ENCODE measurements at regions not wholly inside any gene's neighbourhood (a gene's known extent, or its start where the extent isn't known, plus 50 kb on each side); places are given as distances from the start of the nearest gene placed in this dataset.

DNA sequence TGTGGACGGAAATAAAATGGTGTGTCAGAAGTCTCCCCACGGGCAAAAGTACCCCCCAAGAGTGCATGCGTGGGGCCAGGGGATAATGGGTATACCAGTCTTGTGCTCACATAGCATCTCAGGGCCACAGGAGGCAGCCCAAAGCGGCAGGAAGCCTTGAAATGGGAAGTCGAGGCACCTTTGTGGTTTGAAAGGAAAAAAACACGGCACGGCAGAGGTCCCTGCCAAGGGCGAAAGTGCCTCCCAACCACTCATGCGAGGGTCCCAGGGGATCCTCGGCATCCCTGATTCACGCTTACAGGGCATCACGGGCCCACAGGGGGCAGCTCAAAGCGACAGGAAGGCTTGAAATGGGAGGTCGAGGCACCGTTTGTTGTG is 583.2 kb downstream of the ALG10 start:
- Histone ChIP-seq H4K91ac (ENCODE audit: low read length) (no peak overlapping the region), H3K9me3 (ENCODE audit: control insufficient read depth, low read length) (peaks cover 7% of the 10 kb centered on the region), H3K18ac (ENCODE audit: low read depth in 1 of 2, low read length in 2 of 2) (no peak overlapping the region), H3K79me1 (replicated peaks; ENCODE audit: low read length, poor library complexity, severe bottlenecking) (no peaks in the 10 kb centered on the region), H2AK5ac (ENCODE audit: low read length, severe bottlenecking) (no peak overlapping the region), H2BK5ac (ENCODE audit: low read depth, low read length, poor library complexity, severe bottlenecking) (no peak overlapping the region), H3K23ac (ENCODE audit: low read length in 2 of 2) (no peak overlapping the region), H3K27ac (ENCODE audit: low read length, poor library complexity, severe bottlenecking) (no peak overlapping the region), H3K4ac (ENCODE audit: low read depth in 1 of 2, low read length in 2 of 2) (no peak overlapping the region), H2BK120ac (ENCODE audit: low read depth, low read length) (no peak overlapping the region), H3K9ac (ENCODE audit: low read length) (no peak overlapping the region), H2BK12ac (ENCODE audit: low read length in 2 of 2) (no peak overlapping the region), H3K36me3 (ENCODE audit: control insufficient read depth in 1 of 2, insufficient read depth in 2 of 2, low read depth in 1 of 2, low read length in 2 of 2) (no peaks in the 10 kb centered on the region), H3K4me2 (ENCODE audit: low read length, poor library complexity, severe bottlenecking) (no peak overlapping the region), H2AFZ (ENCODE audit: low read depth, low read length) (no peak overlapping the region), H2BK15ac (ENCODE audit: low read depth, poor library complexity, severe bottlenecking) (no peak overlapping the region), H3K4me1 (ENCODE audit: control insufficient read depth, insufficient read depth, low read depth, low read length) (no peaks in the 10 kb centered on the region), H4K8ac (ENCODE audit: low read length) (no peak overlapping the region), H3K14ac (ENCODE audit: low read length in 2 of 2) (no peak overlapping the region), H3K27me3 (ENCODE audit: control insufficient read depth in 1 of 2, insufficient read depth in 1 of 2, low read length in 2 of 2) (no peaks in the 10 kb centered on the region), H3K4me3 (ENCODE audit: insufficient read depth in 1 of 2, low read depth in 1 of 2, low read length in 2 of 2) (no peak overlapping the region)
- 69% methylated on average over 15 of the region's 15 CpGs for WGBS
- DNase-seq, result no peak

DNA sequence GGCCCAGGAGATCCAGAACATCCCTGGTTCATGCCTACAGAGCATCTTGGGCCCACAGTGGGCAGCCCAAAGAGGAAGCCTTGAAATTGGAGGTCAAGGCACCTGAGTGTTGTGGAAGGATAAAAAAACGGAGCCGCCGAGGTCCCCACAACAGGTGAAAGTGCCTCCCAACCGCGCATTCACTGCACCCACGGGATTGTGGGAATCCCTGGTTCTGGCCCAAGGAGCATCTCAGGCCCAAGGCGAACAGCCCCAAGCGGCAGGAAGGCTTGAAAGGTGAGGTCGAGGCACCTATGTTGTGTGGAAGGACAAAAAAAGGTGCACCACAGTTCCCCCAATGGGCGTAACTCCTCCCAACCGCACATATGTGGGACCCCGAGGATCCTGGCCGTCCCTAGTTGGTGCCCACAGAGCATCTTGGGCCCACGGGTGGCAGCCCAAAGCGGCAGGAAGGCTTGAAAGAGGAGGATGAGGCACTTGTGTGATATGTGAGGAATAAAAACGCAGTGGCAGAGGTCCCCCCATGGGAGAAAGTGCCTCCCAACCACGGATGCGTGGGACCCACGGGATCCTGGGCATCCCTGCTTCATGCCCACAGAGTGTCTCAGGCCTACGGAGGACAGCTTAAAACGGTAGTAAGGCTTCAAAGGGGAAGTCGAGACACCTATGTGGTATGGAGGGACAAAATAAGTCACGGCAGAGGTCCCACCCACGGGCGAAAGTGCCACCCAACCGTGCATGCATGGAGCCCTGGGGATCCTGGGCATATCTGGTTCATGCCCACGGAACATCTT is 583.9 kb downstream of the ALG10 start:
- Histone ChIP-seq H3K4me3 (ENCODE audit: insufficient read depth in 1 of 2, low read depth in 1 of 2, low read length in 2 of 2) (no peak overlapping the region), H3K18ac (ENCODE audit: low read depth in 1 of 2, low read length in 2 of 2) (no peak overlapping the region), H3K79me1 (replicated peaks; ENCODE audit: low read length, poor library complexity, severe bottlenecking) (no peaks in the 10 kb centered on the region), H2BK5ac (ENCODE audit: low read depth, low read length, poor library complexity, severe bottlenecking) (no peak overlapping the region), H2BK15ac (ENCODE audit: low read depth, poor library complexity, severe bottlenecking) (no peak overlapping the region), H3K27ac (ENCODE audit: low read length, poor library complexity, severe bottlenecking) (no peak overlapping the region), H3K9ac (ENCODE audit: low read length) (no peak overlapping the region), H3K36me3 (ENCODE audit: control insufficient read depth in 1 of 2, insufficient read depth in 2 of 2, low read depth in 1 of 2, low read length in 2 of 2) (no peaks in the 10 kb centered on the region), H4K91ac (ENCODE audit: low read length) (no peak overlapping the region), H3K14ac (ENCODE audit: low read length in 2 of 2) (no peak overlapping the region), H2BK12ac (ENCODE audit: low read length in 2 of 2) (no peak overlapping the region), H3K4me1 (ENCODE audit: control insufficient read depth, insufficient read depth, low read depth, low read length) (no peaks in the 10 kb centered on the region), H3K23ac (ENCODE audit: low read length in 2 of 2) (no peak overlapping the region), H3K9me3 (ENCODE audit: control insufficient read depth, low read length) (peaks cover 7% of the 10 kb centered on the region), H3K4me2 (ENCODE audit: low read length, poor library complexity, severe bottlenecking) (no peak overlapping the region), H3K4ac (ENCODE audit: low read depth in 1 of 2, low read length in 2 of 2) (no peak overlapping the region), H2AK5ac (ENCODE audit: low read length, severe bottlenecking) (no peak overlapping the region), H3K27me3 (ENCODE audit: control insufficient read depth in 1 of 2, insufficient read depth in 1 of 2, low read length in 2 of 2) (no peaks in the 10 kb centered on the region), H4K8ac (ENCODE audit: low read length) (no peak overlapping the region), H2BK120ac (ENCODE audit: low read depth, low read length) (no peak overlapping the region), H2AFZ (ENCODE audit: low read depth, low read length) (no peak overlapping the region)
- DNase-seq, result no peak
- 64% methylated on average over 27 of the region's 27 CpGs for WGBS

DNA sequence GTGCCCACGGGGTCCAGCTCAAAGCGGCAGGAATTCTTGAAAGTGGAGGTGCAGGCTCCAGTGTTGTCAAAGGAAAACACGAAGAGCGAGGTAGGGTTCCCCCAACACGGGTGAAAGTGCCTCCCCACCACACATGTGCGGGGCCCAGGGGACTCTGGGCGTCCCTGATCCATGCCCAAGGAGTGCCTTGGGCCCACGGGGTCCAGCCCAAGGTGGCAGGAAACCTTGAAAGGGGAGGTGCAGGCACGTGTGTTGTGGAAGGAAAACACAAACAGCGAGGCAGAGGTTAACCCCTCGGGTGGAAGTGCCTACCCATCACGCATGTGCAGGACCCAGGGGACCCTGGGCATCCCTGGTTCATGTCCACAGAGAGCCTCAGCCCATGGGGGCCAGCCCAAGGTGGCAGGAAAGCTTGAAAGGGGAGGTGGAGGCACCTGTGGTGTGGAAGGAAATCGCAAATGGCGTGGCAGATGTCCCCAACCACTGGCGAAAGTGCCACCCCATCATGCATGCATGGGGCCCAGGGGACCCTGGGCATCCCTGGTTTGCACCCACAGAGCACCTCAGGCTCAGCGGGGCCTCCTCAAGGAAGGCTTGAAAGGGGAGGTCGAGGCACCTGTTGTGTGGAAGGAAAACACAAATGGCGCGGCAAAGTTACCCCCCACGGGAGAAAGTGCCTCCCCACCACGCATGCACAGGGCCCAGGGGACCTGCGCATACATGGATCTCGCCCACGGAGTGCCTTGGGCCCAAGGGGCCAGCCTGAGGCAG is 584.6 kb downstream of the ALG10 start:
- 60% methylated on average over 24 of the region's 24 CpGs for WGBS
- Histone ChIP-seq H3K4me3 (ENCODE audit: insufficient read depth in 1 of 2, low read depth in 1 of 2, low read length in 2 of 2) (no peak overlapping the region), H3K36me3 (ENCODE audit: control insufficient read depth in 1 of 2, insufficient read depth in 2 of 2, low read depth in 1 of 2, low read length in 2 of 2) (no peaks in the 10 kb centered on the region), H3K4me1 (ENCODE audit: control insufficient read depth, insufficient read depth, low read depth, low read length) (no peaks in the 10 kb centered on the region), H3K4me2 (ENCODE audit: low read length, poor library complexity, severe bottlenecking) (no peak overlapping the region), H4K91ac (ENCODE audit: low read length) (peak overlapping the region; percentile 27), H3K4ac (ENCODE audit: low read depth in 1 of 2, low read length in 2 of 2) (no peak overlapping the region), H2AFZ (ENCODE audit: low read depth, low read length) (no peak overlapping the region), H2BK15ac (ENCODE audit: low read depth, poor library complexity, severe bottlenecking) (no peak overlapping the region), H2BK5ac (ENCODE audit: low read depth, low read length, poor library complexity, severe bottlenecking) (no peak overlapping the region), H3K79me1 (replicated peaks; ENCODE audit: low read length, poor library complexity, severe bottlenecking) (no peaks in the 10 kb centered on the region), H3K18ac (ENCODE audit: low read depth in 1 of 2, low read length in 2 of 2) (no peak overlapping the region), H3K27ac (ENCODE audit: low read length, poor library complexity, severe bottlenecking) (no peak overlapping the region), H2BK120ac (ENCODE audit: low read depth, low read length) (no peak overlapping the region), H4K8ac (ENCODE audit: low read length) (no peak overlapping the region), H3K14ac (ENCODE audit: low read length in 2 of 2) (no peak overlapping the region), H3K23ac (ENCODE audit: low read length in 2 of 2) (no peak overlapping the region), H3K9ac (ENCODE audit: low read length) (no peak overlapping the region), H3K9me3 (ENCODE audit: control insufficient read depth, low read length) (peaks cover 7% of the 10 kb centered on the region), H2AK5ac (ENCODE audit: low read length, severe bottlenecking) (no peak overlapping the region), H3K27me3 (ENCODE audit: control insufficient read depth in 1 of 2, insufficient read depth in 1 of 2, low read length in 2 of 2) (no peaks in the 10 kb centered on the region), H2BK12ac (ENCODE audit: low read length in 2 of 2) (no peak overlapping the region)
- DNase-seq, result no peak

DNA sequence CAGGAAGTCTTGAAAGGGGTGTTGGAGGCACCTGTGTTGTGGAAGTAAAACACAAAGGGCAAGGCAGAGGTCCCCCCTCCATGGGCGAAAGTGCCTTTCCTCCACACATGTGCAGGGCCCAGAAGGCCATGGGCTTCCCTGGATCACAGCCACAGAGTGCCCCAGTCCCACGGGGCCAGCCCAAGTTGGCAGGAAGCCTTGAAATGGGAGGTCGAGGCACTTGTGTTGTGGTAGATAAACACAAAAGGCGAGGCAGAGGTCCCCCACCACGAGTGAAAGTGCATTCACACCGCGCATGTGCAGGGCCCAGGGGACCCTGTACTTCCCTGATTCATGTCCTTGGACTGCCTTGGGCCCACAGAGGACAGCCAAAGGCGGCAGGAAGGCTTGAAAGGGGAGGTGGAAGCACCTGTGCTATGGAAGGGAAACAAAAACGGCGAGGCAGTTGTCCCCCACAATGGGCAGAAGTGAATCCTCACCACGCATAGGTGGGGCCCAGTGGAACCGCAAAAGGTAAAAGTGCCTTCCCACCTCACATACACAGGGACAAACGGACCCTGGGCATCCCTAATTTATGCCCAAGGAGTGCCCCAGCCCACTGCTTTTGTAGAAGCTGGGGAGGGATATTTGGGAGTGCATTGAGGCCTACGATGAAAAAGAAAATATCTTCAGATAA is 585.4 kb downstream of the ALG10 start:
- WGBS, result 58% methylated on average over 10 of the region's 14 CpGs
- no peak overlapping the region for H3K14ac ChIP-seq (ENCODE audit: low read length in 2 of 2)
- no peaks in the 10 kb centered on the region for H3K36me3 ChIP-seq (ENCODE audit: control insufficient read depth in 1 of 2, insufficient read depth in 2 of 2, low read depth in 1 of 2, low read length in 2 of 2)
- H3K4me3 ChIP-seq (ENCODE audit: insufficient read depth in 1 of 2, low read depth in 1 of 2, low read length in 2 of 2), result no peak overlapping the region
- no peak overlapping the region for H3K18ac ChIP-seq (ENCODE audit: low read depth in 1 of 2, low read length in 2 of 2)
- H3K9me3 ChIP-seq (ENCODE audit: control insufficient read depth, low read length), result peaks cover 11% of the 10 kb centered on the region
- H2BK120ac ChIP-seq (ENCODE audit: low read depth, low read length), result no peak overlapping the region
- no peak overlapping the region for H3K4me2 ChIP-seq (ENCODE audit: low read length, poor library complexity, severe bottlenecking)
- H2BK15ac ChIP-seq (ENCODE audit: low read depth, poor library complexity, severe bottlenecking), result no peak overlapping the region
- no peak overlapping the region for H4K91ac ChIP-seq (ENCODE audit: low read length)
- no peak overlapping the region for H3K4ac ChIP-seq (ENCODE audit: low read depth in 1 of 2, low read length in 2 of 2)
- no peak overlapping the region for H3K9ac ChIP-seq (ENCODE audit: low read length)
- no peak overlapping the region for H4K8ac ChIP-seq (ENCODE audit: low read length)
- no peak overlapping the region for H3K23ac ChIP-seq (ENCODE audit: low read length in 2 of 2)
- no peak overlapping the region for H2BK5ac ChIP-seq (ENCODE audit: low read depth, low read length, poor library complexity, severe bottlenecking)
- H3K27me3 ChIP-seq (ENCODE audit: control insufficient read depth in 1 of 2, insufficient read depth in 1 of 2, low read length in 2 of 2), result no peaks in the 10 kb centered on the region
- H3K4me1 ChIP-seq (ENCODE audit: control insufficient read depth, insufficient read depth, low read depth, low read length), result no peaks in the 10 kb centered on the region
- no peak overlapping the region for H3K27ac ChIP-seq (ENCODE audit: low read length, poor library complexity, severe bottlenecking)
- H2AK5ac ChIP-seq (ENCODE audit: low read length, severe bottlenecking), result no peak overlapping the region
- no peak overlapping the region for H2BK12ac ChIP-seq (ENCODE audit: low read length in 2 of 2)
- no peak overlapping the region for H2AFZ ChIP-seq (ENCODE audit: low read depth, low read length)
- H3K79me1 ChIP-seq (replicated peaks; ENCODE audit: low read length, poor library complexity, severe bottlenecking), result no peaks in the 10 kb centered on the region
- no peak for DNase-seq

Data from mesenchymal stem cell (in vitro differentiated cells and primary cell).